CMK (cell line): ENCODE measurements at regions not wholly inside any gene's neighbourhood (a gene's known extent, or its start where the extent isn't known, plus 50 kb on each side); places are given as distances from the start of the nearest gene placed in this dataset.

Source experiments
- DNase-seq: peaks from one replicate; pipeline ENCODE4 v3.0.0-alpha.2; 2010; ENCODE audit warnings: low read depth

DNA sequence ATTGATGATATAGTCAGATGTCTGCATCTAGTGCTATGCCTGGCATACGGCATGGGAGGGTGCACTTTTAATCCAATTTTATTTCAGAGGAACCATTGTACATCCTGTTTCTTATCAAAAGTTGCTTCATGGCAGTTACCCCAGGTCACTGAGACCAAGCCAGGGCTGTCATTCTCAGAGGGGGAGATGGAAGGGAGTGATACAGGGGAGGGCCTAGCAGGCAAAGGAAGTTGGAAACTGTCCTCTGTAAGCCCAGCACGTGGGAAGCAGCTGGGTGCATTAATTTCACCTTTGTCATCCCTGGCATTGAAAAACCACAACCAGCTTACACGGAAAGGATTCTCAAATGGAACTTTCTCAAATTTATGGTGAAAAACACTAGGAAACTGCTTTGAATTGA, 458.7 kb upstream of the ADAMTS5 start:
- DNase-seq = no peak

DNA sequence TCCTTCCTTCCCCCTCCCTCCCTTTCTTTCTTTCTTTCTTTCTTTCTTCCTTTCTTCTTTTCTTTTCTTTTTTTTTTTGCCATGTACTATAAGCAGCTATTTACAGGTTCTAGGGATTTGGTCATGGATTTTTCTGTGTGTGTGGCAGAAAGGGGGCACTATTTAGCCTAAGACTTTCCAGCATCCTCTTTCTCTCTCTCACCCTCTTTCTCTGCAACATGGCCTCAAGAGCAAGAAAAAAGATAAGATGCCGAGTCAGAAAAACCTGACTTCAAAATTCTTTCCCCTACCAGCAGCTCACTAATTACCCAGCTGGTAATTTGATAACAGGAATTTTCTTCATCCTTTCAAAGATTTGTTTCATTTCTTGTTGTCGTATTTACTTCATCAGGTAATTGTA, 458.3 kb upstream of the ADAMTS5 start:
- DNase-seq = no peak

DNA sequence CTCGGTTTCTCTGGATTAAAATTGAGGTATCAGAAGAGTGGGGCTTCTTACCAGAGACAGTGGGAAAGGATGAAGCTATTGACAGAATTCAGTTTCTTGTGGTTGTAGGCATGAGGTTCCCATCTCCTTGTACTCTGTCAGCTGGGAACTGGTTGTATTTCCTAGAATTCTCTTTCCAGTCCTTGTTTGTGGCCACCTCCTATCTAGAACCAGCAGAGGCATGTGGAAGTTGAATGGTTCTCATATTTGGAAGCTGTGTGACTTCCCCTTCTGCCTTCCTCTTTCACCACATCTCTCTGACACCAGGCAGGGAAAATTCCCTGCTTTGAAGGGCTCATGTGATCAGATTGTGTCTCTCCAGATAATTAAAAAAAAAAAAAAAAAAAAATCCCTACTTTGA, 457.7 kb upstream of the ADAMTS5 start:
- DNase-seq = peak; percentile 17

DNA sequence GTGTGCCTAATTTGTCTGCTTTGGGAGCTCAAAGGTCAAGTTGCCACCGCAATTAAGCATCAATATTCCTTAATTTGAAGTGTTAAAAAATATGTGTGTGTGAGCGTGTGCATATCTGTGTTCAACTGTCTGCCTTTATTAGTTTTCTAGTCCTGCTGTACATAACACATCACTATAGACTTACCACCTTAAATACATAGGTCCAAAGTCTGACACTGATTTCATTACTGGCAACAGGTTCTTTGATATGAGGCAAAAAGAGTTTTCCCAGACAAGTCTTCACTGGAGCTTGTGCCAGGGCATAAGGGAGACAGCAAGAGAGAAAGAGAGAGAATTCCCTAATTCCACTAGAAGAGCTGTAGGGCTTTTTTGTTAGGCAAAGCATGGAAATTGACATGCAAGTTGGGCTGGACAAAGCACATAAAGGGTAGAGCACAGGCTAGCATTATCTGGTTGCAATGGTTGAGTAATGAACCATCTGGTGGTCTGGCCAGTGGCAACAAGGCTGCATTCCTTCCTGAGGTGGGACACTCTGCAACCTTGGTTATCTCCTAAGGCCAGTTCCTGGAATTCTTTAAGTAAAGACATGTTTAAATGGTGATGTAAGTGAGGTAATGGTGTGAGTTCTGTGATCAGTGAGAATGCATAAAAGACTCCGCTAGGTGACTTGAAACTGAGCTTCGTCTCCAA, 457.2 kb upstream of the ADAMTS5 start:
- DNase-seq = no peak

DNA sequence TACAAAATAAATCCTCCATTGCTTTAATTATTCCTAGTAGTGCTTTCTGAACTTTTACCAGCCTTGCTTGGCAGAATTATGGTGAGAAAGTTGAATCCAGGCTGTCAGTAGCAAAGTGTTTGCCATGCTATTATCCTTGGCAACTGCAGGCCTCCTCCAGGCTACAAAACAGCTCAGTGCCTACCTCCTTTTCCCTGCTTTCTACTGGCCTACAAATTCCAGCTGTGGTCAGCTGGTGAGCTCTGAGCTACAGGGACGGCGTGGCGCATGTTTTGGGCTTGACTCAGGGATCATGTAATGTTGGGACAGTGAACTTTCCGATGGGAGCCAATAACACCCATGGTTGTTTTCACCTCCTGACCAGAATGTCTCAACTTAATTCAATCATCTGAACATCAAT, 456.1 kb upstream of the ADAMTS5 start:
- no peak for DNase-seq

DNA sequence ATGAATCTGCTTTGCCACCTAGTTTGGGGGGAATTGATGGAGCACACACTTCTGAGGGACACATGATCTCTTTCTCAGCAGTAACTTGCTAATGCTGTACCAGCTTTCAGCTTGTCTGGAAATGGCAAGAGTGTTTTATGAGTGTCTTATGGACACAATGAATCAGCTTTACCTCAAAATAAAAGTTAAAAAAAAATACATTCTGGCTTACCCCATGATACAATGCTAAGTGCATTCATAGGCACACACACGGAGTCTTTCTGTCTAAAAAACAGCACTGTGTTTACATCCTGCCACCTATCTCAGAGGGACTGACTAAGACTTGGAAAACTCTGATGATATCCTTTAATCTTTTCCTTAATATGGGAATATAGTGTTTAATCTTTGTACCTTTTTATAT, 455.5 kb upstream of the ADAMTS5 start:
- DNase-seq = no peak

DNA sequence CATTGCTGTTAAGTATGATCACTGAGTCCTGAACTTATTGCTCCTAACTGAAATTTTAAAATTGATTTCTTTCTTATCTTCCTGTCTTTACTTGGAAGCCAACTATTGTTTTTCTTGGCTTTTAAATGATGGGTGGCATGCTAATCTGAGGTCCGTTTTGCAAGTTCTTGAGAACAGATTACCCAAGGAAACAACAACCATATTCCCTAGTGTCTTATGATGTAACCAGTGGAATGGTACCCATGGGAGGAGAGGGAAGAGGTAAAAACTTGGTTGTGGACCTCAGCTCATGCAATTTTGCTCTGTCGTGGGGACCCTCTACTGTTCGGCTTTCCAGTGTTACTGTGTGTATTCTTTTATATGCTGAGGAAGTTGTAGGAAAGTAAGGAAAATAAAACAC, 454.8 kb upstream of the ADAMTS5 start:
- DNase-seq = no peak

DNA sequence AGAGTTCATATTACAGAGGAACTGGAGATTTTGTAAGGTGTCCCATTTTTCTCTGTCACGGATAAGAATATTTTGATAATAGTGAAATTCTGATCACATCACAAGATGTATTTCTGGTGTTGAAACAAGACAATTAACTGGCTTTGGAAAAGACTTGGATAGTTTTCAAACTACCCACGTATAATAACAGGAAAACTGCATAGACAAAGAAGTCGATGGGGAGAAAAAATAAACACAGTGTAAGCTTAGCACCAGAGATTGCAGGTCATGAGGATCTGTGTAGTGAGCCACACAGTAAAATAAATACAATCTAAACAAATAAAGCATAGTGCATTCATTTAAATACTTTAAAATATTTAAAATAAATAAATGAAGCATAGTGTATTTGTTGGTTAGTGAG, 452.3 kb upstream of the ADAMTS5 start:
- DNase-seq = no peak

DNA sequence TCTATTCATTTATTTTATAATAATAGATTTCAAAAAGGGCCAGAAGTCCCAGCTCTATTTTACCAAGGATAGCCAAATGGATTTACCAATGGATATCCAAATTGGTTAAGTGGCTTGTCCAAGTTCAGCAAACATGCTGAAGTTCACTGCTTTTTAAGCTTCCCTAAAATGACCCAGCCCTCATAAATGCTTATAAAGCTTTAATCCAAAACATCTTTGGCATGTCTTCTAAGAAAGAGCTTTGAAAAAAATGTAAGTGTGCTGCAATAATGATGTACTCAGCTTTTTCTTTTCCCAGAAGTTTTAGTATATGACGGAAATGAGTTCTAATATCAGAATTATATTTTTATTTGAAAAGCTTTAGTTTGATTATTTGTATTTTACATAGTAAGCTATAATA, 451.5 kb upstream of the ADAMTS5 start:
- no peak for DNase-seq

DNA sequence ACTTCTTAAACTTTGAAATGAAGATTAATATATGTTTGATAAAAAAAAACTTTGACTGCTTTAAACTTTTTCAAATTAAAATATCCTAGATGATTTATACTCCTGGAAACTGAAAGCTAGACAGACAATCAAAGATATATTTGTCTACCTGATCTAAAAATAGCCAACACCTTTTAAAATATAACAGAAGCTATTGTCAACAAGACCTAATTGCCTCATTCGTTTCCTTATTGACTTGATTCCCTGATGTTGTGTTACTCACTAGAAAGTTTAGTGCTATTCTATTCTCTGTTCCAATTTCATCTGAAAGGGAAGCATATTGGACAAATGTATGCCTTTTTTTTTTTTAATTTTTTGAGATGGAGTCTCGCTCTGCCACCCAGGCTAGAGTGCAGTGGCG, 445.6 kb upstream of the ADAMTS5 start:
- DNase-seq = no peak

DNA sequence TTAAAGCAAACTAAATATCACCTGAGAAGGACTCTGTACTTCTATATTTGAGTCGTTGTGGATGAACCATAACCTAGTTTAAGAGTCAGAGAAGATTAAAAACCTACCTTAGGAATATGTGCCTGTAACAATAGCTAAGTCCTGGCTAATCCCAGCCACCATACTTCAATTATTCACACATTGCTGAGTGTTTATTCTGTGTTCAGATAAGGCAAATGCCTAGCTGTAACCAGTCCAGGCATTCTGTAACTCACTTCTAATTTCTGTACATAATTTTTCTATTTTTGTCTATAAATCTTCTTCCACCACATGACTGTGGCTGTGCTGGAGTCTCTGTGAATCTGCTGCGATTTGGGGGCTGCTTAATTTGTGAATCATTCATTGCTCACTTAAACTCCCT, 441.9 kb upstream of the ADAMTS5 start:
- DNase-seq = no peak

DNA sequence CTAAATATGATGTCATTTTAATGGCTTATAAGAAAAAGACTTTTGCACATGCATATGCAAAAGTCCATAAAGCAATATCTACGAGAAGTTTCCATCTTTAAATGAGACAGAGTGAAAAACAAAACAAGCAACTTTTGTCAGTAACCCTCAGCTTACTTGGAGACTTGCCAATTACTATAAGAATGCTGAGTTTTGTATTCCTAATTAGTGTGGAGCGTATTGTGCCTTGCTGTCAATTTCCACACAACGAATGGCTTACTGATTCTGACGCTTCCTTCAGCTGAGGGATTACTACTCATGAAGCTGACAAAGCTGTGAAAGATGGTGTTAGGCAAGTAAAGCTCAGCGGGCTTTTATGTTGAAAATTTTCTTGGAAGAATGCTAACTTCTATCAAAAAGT, 440.4 kb upstream of the ADAMTS5 start:
- DNase-seq = no peak

DNA sequence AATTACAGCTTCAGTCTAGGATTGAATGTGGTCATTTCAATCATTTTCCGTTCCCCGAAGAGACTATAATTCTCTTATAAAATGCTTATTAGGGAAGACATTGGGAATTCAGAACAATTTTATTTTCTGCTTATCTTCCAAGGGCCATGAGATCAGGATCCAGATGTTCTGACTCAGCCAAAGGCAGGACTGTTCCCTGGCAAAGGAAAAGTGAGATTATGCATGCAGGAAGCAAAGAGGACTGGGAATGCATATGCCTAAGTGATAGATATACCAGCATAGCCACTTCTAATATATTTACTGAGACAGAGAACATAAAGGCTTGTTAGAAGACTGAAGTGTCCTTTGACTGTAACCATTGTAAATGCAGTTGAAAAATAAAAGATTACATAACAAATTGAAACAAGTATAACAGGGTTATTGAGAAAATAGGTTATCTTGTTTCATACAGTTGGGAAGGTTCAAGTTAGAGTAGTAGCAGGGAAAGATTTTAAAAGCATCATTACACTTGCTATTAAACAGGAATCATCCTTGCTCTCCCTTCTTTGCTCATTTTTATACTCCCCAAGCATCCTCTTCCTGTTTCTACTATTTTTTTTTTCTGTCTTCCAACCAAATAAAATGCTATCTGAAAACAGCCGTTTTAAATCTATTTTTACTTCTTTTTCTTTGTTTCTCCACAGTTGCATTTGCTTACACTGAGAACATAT, 439.6 kb upstream of the ADAMTS5 start:
- no peak for DNase-seq

DNA sequence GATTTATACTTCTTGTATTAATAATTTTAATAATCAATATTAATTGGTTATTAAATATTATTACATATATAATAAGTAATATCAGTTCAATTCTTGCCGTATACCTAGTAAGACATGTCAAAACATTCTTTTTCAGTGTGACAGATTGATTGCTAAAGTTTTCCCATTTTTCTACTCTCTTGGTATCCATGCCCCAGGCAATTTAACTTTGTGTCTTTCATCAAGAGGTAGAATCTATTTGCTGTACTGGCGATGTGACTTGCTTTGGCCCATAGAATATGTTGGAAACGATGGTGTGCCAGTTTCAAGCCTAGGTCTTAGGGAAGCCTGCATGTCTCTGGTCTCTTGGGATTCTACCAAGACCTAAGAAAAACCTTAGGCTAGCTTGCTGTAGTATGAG, 436.1 kb upstream of the ADAMTS5 start:
- DNase-seq = no peak

DNA sequence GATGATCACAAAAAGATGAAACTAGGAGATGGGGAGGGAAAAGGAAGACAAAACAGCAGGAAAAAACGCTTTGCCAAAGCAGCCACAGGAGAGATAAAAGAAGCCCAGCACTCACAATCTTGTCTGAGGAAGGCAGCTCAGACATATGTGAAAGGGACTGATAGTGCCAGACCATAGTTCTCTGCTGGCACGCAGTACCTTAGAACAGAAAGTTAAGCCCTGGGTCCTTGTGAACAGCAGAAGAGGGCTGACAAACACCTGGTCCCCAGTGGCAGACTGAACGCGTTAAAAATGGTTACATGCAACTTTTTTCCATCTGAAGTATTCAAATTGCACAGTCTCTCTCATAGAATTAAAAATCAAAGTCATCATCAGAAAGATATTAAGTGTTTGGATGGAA, 433.2 kb upstream of the ADAMTS5 start:
- no peak for DNase-seq

DNA sequence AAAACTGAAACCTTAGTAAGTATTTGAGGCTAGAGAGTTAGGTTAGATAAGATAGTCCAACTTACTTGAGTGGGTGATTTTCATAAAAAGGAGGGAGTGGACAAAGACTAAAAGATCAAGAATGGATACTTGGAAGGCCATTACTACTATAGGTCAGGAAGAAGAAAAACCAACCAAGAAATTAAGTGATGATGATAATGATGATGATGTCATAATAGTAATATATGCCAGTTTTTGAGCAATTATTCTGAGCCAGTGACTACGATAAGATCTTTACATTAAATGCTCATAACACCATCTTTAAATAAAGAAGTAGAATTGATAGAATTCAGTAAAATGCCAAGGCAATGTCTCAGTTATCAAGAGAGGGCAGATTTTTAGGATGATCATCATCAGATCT, 430.7 kb upstream of the ADAMTS5 start:
- no peak for DNase-seq

DNA sequence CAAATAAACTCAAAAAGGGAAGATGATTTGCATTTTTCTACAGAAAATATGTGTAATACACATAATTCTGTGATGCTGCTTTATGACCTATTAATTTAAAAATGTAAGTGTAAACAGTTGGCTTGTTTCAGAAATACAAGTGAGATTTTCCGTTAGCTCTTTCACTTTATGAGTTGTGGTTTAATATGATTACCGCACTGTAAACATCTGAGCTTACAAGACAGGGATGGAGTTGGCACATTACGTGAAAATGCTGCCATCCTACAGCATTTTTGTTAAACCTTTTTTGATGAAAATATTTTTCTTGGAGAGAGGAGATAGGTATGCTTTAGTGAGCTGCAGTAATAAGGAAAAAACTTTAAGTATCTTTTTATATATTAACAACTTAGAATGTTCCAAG, 426.8 kb upstream of the ADAMTS5 start:
- DNase-seq = no peak

DNA sequence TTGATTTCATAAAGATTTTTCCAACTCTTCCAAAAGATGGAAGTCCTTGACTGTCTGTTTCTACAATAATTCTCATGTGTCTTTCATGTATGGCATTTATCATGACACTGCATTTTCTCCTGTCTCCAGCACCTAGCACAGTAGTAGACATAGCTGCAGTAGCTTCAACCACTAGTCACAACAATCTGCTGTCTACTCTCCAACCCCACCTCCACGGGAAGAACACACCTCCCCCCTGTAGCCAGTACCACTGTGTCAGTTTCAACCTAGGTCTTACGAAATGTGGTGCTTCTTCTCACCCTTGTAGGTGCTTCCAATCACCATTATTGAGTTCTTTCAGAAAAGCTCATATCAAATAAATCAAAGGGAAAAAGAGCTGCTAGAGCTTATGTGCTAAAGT, 425.1 kb upstream of the ADAMTS5 start:
- no peak for DNase-seq

DNA sequence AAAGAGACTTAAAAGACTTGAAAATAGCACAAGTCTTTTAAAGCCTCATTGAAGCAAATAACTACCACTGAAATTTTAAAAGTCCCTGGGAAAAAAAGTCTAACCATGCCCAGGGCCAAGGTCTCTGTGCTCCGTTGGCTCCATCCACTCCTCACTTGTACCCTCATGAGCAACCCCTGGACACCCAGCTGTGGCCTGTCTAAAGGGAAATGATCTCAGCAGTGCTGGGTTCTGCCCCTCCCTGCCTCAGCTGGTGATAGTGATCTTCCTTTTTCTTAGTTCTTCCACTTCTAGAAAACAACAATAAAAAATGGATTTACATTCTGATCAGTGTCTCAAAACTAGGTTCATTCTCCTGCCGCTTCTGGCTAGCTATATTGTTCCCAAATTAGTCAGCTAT, 423.5 kb upstream of the ADAMTS5 start:
- DNase-seq = no peak

DNA sequence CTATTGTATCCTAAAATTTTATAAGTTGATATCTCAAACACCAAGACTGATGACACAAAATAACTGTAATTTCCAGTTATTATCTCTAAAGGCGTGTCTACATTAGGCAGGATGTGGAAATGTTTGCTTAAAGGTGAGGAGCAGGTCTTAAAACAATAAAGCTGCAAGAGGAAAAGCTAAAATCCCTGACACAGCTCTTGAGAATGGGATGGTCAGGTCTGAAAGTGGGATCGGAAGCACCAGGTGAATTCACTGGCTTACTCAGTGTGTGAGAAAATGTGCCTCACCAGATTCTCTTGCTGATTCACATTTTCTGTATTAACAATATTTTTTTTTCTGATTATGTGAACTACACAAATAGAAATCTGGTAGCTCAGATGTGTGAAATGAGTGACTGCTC, 421.9 kb upstream of the ADAMTS5 start:
- DNase-seq = no peak

DNA sequence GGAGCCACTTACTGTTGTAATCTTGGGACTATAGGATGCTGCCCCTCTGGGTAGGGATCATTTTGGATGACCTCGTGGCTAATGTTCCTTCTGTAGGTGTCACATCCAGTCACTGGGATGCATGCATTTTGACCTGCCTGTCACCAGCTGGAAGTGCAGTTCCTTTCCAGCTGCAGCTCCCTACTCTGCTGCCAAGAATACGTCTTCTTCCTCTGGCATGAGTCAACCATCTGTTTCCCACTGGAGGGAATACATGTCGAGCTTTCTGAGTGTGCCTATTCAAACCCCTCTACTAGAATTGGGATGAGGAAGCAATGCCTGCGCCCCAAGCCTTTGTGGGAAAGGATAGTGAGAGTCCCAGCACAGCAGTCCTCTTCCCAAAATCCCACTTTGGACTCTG, 415.5 kb upstream of the ADAMTS5 start:
- DNase-seq = no peak

DNA sequence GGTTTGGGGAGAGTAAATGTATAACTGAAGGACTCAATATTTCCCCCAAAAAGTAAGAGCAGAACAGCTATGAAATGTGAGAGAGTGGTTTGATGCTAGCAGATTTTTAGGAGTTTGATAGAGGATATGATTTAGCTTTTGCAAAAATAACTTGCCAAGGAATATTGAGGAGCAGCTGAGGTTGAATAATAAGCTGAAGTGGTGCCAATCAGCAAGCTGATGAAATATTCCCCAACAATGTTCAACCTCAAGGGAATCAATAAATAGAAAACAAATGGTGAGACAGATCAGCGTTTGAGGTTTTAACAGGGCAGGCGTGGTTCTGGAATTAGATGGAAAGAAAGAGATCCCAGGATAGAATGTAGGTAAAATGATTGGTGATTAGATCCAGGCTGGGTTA, 413.4 kb upstream of the ADAMTS5 start:
- DNase-seq = no peak

DNA sequence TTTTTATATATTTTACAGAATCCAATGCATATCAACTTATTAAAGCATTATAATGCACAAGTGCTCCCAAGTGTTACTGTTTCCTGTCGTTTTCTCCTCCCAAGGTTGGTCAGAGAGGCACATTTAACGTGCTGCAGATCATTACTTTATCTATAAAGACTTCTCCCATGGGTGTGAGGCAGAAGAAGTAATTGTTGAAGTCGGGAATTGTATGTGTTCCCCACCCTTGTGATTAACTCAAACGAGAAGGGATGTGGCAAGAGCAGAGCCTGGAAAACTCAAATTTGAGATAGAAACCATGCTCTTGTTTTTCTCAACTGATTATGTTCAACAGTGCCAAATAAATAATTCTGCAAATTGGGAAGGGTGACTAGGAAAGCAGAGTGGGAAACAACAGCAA, 412.5 kb upstream of the ADAMTS5 start:
- no peak for DNase-seq

DNA sequence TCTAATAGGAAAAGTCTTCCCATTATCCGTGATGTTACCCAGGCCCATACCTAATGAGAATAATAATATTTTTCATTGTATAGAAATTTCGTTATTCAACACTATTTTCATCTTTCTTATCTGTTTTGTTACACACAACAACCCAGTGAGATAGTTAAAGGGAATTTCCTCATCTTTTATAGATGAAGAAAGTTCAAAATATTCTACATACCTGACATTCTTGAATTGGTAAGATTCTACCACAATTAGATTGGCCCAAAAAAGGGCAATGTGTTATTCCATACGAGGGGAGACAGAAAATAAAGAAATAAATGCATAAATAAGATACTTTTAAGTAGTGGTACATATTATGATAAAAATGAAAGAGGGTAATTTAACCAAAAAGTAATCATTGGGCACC, 405.5 kb upstream of the ADAMTS5 start:
- no peak for DNase-seq
